DND-41 (cell line): ENCODE measurements at regions not wholly inside any gene's neighbourhood (a gene's known extent, or its start where the extent isn't known, plus 50 kb on each side); places are given as distances from the start of the nearest gene placed in this dataset.

Source experiments
- ATAC-seq: fragments of 200-7000 bp; cut with Tn5 transposase; 3 replicates; pipeline ENCODE4 v1.9.1; 2021; ENCODE audit warnings: low read depth; ENCODE audit not compliant: insufficient read depth
- DNase-seq: peaks from one replicate; pipeline ENCODE4 v3.0.0-alpha.2; 2020
- H2AFZ ChIP-seq: 2 replicates; pipeline ENCODE4 v1.6.0; 2012; ENCODE audit warnings: low read depth, low read length
- H3K27ac ChIP-seq: 2 replicates; pipeline ENCODE4 v1.5.1; 2012; ENCODE audit warnings: low read length, inconsistent platforms
- H3K27me3 ChIP-seq: fragments of 200-600 bp; sonication (generic); 2 replicates; pipeline ENCODE4 v1.6.0; 2012; ENCODE audit warnings: low read length, mild to moderate bottlenecking, inconsistent platforms; ENCODE audit not compliant: insufficient read depth, poor library complexity
- H3K36me3 ChIP-seq: 2 replicates; pipeline ENCODE4 v1.5.1; 2012; ENCODE audit warnings: low read length, inconsistent platforms; ENCODE audit not compliant: insufficient read depth
- H3K4me1 ChIP-seq: 2 replicates; pipeline ENCODE4 v1.5.1; 2012; ENCODE audit warnings: mild to moderate bottlenecking, low read length; ENCODE audit not compliant: insufficient read depth
- H3K4me2 ChIP-seq: 2 replicates; pipeline ENCODE4 v1.6.0; 2012; ENCODE audit warnings: mild to moderate bottlenecking, moderate library complexity, low read length, inconsistent platforms; ENCODE audit not compliant: insufficient read depth
- H3K4me3 ChIP-seq, 2 experiments: fragments of 200-600 bp in 1 of 2; shearing (Covaris generic) in 1 of 2; 2 replicates each; pipeline ENCODE4 v1.5.1; 2012 to 2016; ENCODE audit warnings: inconsistent platforms in 2 of 2, low read length in 2 of 2, mild to moderate bottlenecking in 2 of 2, low read depth in 1 of 2, moderate library complexity in 1 of 2
- H3K79me2 ChIP-seq: 2 replicates; pipeline ENCODE4 v1.6.0; 2012; ENCODE audit warnings: low read length, inconsistent platforms; ENCODE audit not compliant: insufficient read depth
- H3K9ac ChIP-seq: 2 replicates; pipeline ENCODE4 v1.6.0; 2012; ENCODE audit warnings: low read depth, mild to moderate bottlenecking, inconsistent platforms, low read length, moderate library complexity
- H3K9me3 ChIP-seq: 2 replicates; pipeline ENCODE4 v1.5.1; 2012; ENCODE audit warnings: low read length, moderate library complexity, mild to moderate bottlenecking, inconsistent platforms; ENCODE audit not compliant: insufficient read depth, severe bottlenecking
- H4K20me1 ChIP-seq: 2 replicates; pipeline ENCODE4 v1.6.0; 2012; ENCODE audit warnings: low read length; ENCODE audit not compliant: insufficient read depth
- CTCF ChIP-seq: IDR thresholded peaks from 2 replicates; pipeline ENCODE4 v1.5.1; 2012; ENCODE audit warnings: borderline replicate concordance, low read length, moderate library complexity, mild to moderate bottlenecking; ENCODE audit not compliant: poor library complexity, severe bottlenecking; ENCODE audit errors: extremely low read depth
- EZH2 ChIP-seq: IDR thresholded peaks from 3 replicates; pipeline ENCODE4 v1.6.1; 2012; ENCODE audit warnings: borderline replicate concordance, low read depth, mild to moderate bottlenecking, moderate library complexity, low read length, inconsistent platforms; ENCODE audit not compliant: severe bottlenecking

DNA sequence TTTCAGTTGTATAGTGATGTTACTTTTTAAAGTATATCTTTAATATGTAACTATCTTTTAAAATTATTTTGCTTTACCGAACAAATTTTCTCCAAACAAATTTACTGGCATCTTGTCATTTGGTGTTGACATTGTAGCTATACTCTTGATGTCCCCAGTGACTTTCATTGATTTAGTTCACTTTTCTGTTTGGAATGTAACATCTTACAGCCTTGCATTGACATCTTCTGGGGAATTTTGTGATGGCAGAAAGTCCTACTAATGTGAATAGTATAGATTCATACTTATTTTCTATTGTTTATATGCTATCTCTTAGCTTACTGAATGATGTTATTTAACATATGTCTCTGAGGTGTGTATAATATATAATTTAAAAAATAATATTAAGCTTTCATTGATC lies 800.9 kb upstream of the ATXN8OS start:
- TF ChIP-seq CTCF (no peak), EZH2 (no peak)
- no peak for ATAC-seq
- H3K4me1 ChIP-seq, result no peaks in the 10 kb centered on the region

GRCh38 chr13:69300131-69300530 lies 807.5 kb upstream of the ATXN8OS start:
- Histone ChIP-seq H3K27me3 (no peaks in the 10 kb centered on the region), H3K4me3 (no peak overlapping the region)

More for the DNA sequence above, 800.9 kb upstream of the ATXN8OS start:
- no peak overlapping the region for H3K27ac ChIP-seq
- H3K36me3 ChIP-seq, result no peaks in the 10 kb centered on the region
- no peaks in the 10 kb centered on the region for H3K9me3 ChIP-seq
- no peak overlapping the region for H3K4me3 ChIP-seq
- H3K27me3 ChIP-seq, result no peaks in the 10 kb centered on the region
- no peak overlapping the region for H2AFZ ChIP-seq
- H4K20me1 ChIP-seq, result no peaks in the 10 kb centered on the region
- no peak for DNase-seq
- H3K4me2 ChIP-seq, result no peak overlapping the region
- no peak overlapping the region for H3K9ac ChIP-seq
- no peaks in the 10 kb centered on the region for H3K79me2 ChIP-seq

DNA sequence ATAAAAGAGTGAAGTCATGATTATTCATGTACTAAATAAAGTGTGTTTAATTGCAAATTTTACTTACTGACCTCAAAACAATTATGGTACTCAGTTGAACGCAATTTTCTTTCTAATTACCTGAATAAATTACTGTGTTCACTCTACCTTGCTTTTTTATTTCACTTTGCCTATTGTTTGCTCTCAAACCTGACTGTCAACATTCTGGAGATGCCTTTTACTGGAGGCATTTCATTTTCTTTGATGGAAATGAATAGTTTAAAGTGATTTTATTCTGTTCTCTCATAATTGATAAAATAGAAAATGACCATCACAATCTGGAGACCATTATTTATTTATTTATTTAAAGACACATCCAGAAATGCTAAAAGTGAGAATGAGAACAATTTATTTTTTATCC lies 811.5 kb upstream of the ATXN8OS start:
- H3K4me3 ChIP-seq, result no peak overlapping the region
- H3K27ac ChIP-seq, result no peak overlapping the region
- no peak overlapping the region for H2AFZ ChIP-seq
- TF ChIP-seq CTCF, result no peak
- TF ChIP-seq EZH2, result no peak
- H3K4me1 ChIP-seq, result no peaks in the 10 kb centered on the region
- H3K9me3 ChIP-seq, result no peaks in the 10 kb centered on the region
- H3K27me3 ChIP-seq, result no peaks in the 10 kb centered on the region
- DNase-seq (no peak), ATAC-seq (no peak)
- no peaks in the 10 kb centered on the region for H3K79me2 ChIP-seq
- no peaks in the 10 kb centered on the region for H4K20me1 ChIP-seq
- H3K36me3 ChIP-seq, result no peaks in the 10 kb centered on the region
- no peak overlapping the region for H3K9ac ChIP-seq
- H3K4me2 ChIP-seq, result no peak overlapping the region

More at GRCh38 chr13:69300131-69300530, 807.5 kb upstream of the ATXN8OS start:
- H2AFZ ChIP-seq, result no peak overlapping the region
- no peak overlapping the region for H3K4me2 ChIP-seq
- no peak for TF ChIP-seq CTCF
- TF ChIP-seq EZH2, result no peak
- H3K4me1 ChIP-seq, result no peaks in the 10 kb centered on the region
- H4K20me1 ChIP-seq, result no peaks in the 10 kb centered on the region
- H3K9ac ChIP-seq, result no peak overlapping the region
- no peak overlapping the region for H3K27ac ChIP-seq
- H3K9me3 ChIP-seq, result no peaks in the 10 kb centered on the region
- no peak for DNase-seq
- H3K36me3 ChIP-seq, result no peaks in the 10 kb centered on the region
- H3K79me2 ChIP-seq, result no peaks in the 10 kb centered on the region
- no peak for ATAC-seq
